Spleen (tissue), 11 donors: ENCODE measurements at regions not wholly inside any gene's neighbourhood (a gene's known extent, or its start where the extent isn't known, plus 50 kb on each side); places are given as distances from the start of the nearest gene placed in this dataset.

Source experiments
- DNase-seq: peaks from one replicate; pipeline ENCODE4 v3.0.0-alpha.2; 2020
- H3K27ac ChIP-seq, 8 donors: fragments of 200-600 bp; sonication (generic) in 7 of 8; 1 replicate in 4 of 8; 2 replicates in 4 of 8; pipeline versions ENCODE4 v1.5.0 to v1.8.0; 2016 to 2021; ENCODE audit warnings: inconsistent platforms in 4 of 8, mild to moderate bottlenecking in 4 of 8, moderate library complexity in 1 of 8
- H3K27me3 ChIP-seq, 7 donors: fragments of 200-600 bp; sonication (generic) in 6 of 7; replicated peaks in 1 of 7; 1 replicate in 4 of 7; 2 replicates in 3 of 7; pipeline versions ENCODE4 v1.5.0 to v1.8.0; 2016 to 2021; ENCODE audit warnings: inconsistent platforms in 3 of 7, mild to moderate bottlenecking in 1 of 7
- H3K36me3 ChIP-seq, 6 donors: fragments of 200-600 bp; sonication (generic) in 5 of 6; 1 replicate in 4 of 6; 2 replicates in 2 of 6; pipeline versions ENCODE4 v1.5.0 to v1.8.0; 2016 to 2021; ENCODE audit warnings: inconsistent platforms in 2 of 6
- H3K4me1 ChIP-seq, 6 donors: fragments of 200-600 bp; sonication (generic) in 5 of 6; 1 replicate in 3 of 6; 2 replicates in 3 of 6; pipeline versions ENCODE4 v1.5.0 to v1.8.0; 2016 to 2021; ENCODE audit warnings: inconsistent platforms in 3 of 6
- H3K4me3 ChIP-seq, 8 donors: fragments of 200-600 bp; sonication (generic) in 7 of 8; 1 replicate in 4 of 8; 2 replicates in 4 of 8; pipeline versions ENCODE4 v1.5.0 to v1.8.0; 2016 to 2021; ENCODE audit warnings: inconsistent platforms in 4 of 8, mild to moderate bottlenecking in 4 of 8, moderate library complexity in 2 of 8
- H3K9me3 ChIP-seq, 8 donors: fragments of 200-600 bp; sonication (generic) in 7 of 8; 1 replicate in 4 of 8; 2 replicates in 4 of 8; pipeline versions ENCODE4 v1.5.0 to v1.8.0; 2016 to 2021; ENCODE audit warnings: inconsistent platforms in 4 of 8
- CTCF ChIP-seq, 11 experiments: fragments of 200-600 bp in 7 of 11; fragments of 450-650 bp in 4 of 11; sonication (generic) in 4 of 11; IDR thresholded peaks in 8 of 11; conservative IDR thresholded peaks in 3 of 11; 1 replicate in 7 of 11; 2 replicates in 4 of 11; pipeline versions ENCODE4 v1.4.0 to v1.8.0; 2016 to 2021; ENCODE audit warnings: antibody characterized with exemption in 11 of 11, inconsistent platforms in 4 of 11, mild to moderate bottlenecking in 1 of 11
- POLR2A ChIP-seq, 3 donors: fragments of 450-650 bp; IDR thresholded peaks; one replicate each; pipeline ENCODE4 v1.5.1; 2017; ENCODE audit warnings: antibody characterized with exemption in 3 of 3, mild to moderate bottlenecking in 1 of 3
- POLR2AphosphoS5 ChIP-seq, 3 donors: sonication (generic); formaldehyde crosslinking; IDR thresholded peaks; one replicate each; pipeline ENCODE4 v1.5.1; 2017; ENCODE audit warnings: antibody characterized with exemption in 3 of 3
- WGBS, 5 donors: extraction: QIAGEN DNeasy Blood & Tissue Kit in 3 of 5; methylation state at CpG; one replicate each; pipeline versions ENCODE4 v1.1.5 to v1.1.7; 2013 to 2018; 5-methylcytosine and 5-hydroxymethylcytosine counted together
- intact Hi-C: fragments of 100-400 bp; cut with DNase I; formaldehyde crosslinking; loops from one replicate; pipeline ENCODE4 v1.15.0; 2023; ENCODE audit warnings: low total_unique reads
- donor health status: healthy with polysubstance abuse.
- donor health status: DM: no; HTN: no; CAD: no; lungs with moderate emphysema.
- donor health status: DM: no; HTN: no; CAD: no.
- donor health status: Bipolar disorder and iron deficiency.
- donor health status: healthy.
- donor health status: DM: no; HTN: no; CAD: no.
- donor health status: DM: yes; HTN: yes; CAD: no.

GRCh38 chr11:101729406-101730078, 145.7 kb upstream of the TRPC6 start:
- 65 to 85% (median 75%) methylated on average over 2 of the region's 2 CpGs for WGBS, 5 donors

GRCh38 chr11:101727451-101727850, 143.6 kb upstream of the TRPC6 start:
- 30 to 63% (median 47%) methylated on average over 3 of the region's 3 CpGs for WGBS, 5 donors
- H3K9me3 ChIP-seq, result no peaks in the 10 kb centered on the region
- H3K27ac ChIP-seq, result peak overlapping the region in 2 of 8 donors; percentile 36 to 37
- no peaks in the 10 kb centered on the region for H3K27me3 ChIP-seq
- H3K36me3 ChIP-seq, result no peaks in the 10 kb centered on the region
- TF ChIP-seq POLR2A (IDR thresholded peaks at IDR 0.05) (no peak), CTCF (IDR thresholded peaks at IDR 0.05 in 8 of 11, conservative IDR thresholded peaks at IDR 0.05 in 3 of 11) (no peak), POLR2AphosphoS5 (IDR thresholded peaks at IDR 0.05) (no peak)
- H3K4me3 ChIP-seq, result no peak overlapping the region
- H3K4me1 ChIP-seq, result no peaks in the 10 kb centered on the region
- intact Hi-C loops, result no loop called here
- no peak for DNase-seq

More at GRCh38 chr11:101729406-101730078, 145.7 kb upstream of the TRPC6 start:
- Histone ChIP-seq H3K9me3 (no peaks in the 10 kb centered on the region), H3K27me3 (no peaks in the 10 kb centered on the region), H3K4me3 (no peak overlapping the region), H3K36me3 (no peaks in the 10 kb centered on the region), H3K27ac (no peak overlapping the region), H3K4me1 (no peaks in the 10 kb centered on the region)
- intact Hi-C loops, result no loop called here
- TF ChIP-seq POLR2AphosphoS5 (IDR thresholded peaks at IDR 0.05), result no peak
- no peak for TF ChIP-seq POLR2A (IDR thresholded peaks at IDR 0.05)
- TF ChIP-seq CTCF (IDR thresholded peaks at IDR 0.05 in 8 of 11, conservative IDR thresholded peaks at IDR 0.05 in 3 of 11), result no peak
- DNase-seq, result no peak

GRCh38 chr11:101726988-101727387, 143.2 kb upstream of the TRPC6 start:
- DNase-seq, result no peak
- no peaks in the 10 kb centered on the region for H3K36me3 ChIP-seq
- TF ChIP-seq CTCF (IDR thresholded peaks at IDR 0.05 in 8 of 11, conservative IDR thresholded peaks at IDR 0.05 in 3 of 11), result no peak
- TF ChIP-seq POLR2AphosphoS5 (IDR thresholded peaks at IDR 0.05), result no peak
- no peak for TF ChIP-seq POLR2A (IDR thresholded peaks at IDR 0.05)
- no peaks in the 10 kb centered on the region for H3K4me1 ChIP-seq
- no peak overlapping the region for H3K4me3 ChIP-seq
- H3K9me3 ChIP-seq, result no peaks in the 10 kb centered on the region
- no peaks in the 10 kb centered on the region for H3K27me3 ChIP-seq
- H3K27ac ChIP-seq, result peak overlapping the region in 2 of 8 donors; percentile 36 to 37
- intact Hi-C loops, result no loop called here
- WGBS, 5 donors, result 50 to 85% (median 67%) methylated on average over 1 of the region's 1 CpG

- Histone ChIP-seq H3K27me3 (no peaks in the 10 kb centered on the region), H3K4me3 (no peak overlapping the region), H3K36me3 (no peaks in the 10 kb centered on the region), H3K9me3 (no peaks in the 10 kb centered on the region), H3K27ac (no peak overlapping the region), H3K4me1 (no peaks in the 10 kb centered on the region)
- TF ChIP-seq POLR2AphosphoS5 (IDR thresholded peaks at IDR 0.05) (no peak), POLR2A (IDR thresholded peaks at IDR 0.05) (no peak), CTCF (IDR thresholded peaks at IDR 0.05 in 8 of 11, conservative IDR thresholded peaks at IDR 0.05 in 3 of 11) (no peak)
- WGBS, 5 donors, result 79 to 90% (median 88%) methylated on average over 1 of the region's 1 CpG
- intact Hi-C loops, result no loop called here
- no peak for DNase-seq
Measured at GRCh38 chr11:101723371-101723770, 139.6 kb upstream of the TRPC6 start.
